ENCODE measurements at regions not wholly inside any gene's neighbourhood (a gene's known extent, or its start where the extent isn't known, plus 50 kb on each side); places are given as distances from the start of the nearest gene placed in this dataset.

DNA sequence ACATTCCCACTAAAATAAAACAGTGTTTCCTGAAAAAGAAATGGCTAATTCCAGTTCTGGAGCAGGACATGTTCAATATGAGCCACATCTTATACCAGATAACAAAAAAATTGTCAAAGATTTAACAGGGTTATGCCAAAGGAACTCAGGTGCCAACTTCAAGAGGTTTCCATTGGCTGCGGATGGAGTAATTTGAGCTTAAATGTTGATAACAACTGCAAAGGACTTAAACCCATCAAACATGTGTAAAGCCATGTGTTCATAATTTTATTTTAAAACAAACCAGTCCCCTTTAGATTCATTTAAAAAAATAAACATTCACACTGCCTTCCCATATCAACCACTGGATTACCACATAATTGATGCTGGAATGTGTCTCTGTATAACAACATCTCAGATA, 156.4 kb upstream of the PCDH18 start:
- no peaks in the 10 kb centered on the region for H3K36me3 ChIP-seq
- no peaks in the 10 kb centered on the region for H3K4me1 ChIP-seq
- no peak for TF ChIP-seq POLR2A (IDR thresholded peaks at IDR 0.05)
- no peak for TF ChIP-seq EP300 (IDR thresholded peaks at IDR 0.05)
- TF ChIP-seq, protein P1, sequence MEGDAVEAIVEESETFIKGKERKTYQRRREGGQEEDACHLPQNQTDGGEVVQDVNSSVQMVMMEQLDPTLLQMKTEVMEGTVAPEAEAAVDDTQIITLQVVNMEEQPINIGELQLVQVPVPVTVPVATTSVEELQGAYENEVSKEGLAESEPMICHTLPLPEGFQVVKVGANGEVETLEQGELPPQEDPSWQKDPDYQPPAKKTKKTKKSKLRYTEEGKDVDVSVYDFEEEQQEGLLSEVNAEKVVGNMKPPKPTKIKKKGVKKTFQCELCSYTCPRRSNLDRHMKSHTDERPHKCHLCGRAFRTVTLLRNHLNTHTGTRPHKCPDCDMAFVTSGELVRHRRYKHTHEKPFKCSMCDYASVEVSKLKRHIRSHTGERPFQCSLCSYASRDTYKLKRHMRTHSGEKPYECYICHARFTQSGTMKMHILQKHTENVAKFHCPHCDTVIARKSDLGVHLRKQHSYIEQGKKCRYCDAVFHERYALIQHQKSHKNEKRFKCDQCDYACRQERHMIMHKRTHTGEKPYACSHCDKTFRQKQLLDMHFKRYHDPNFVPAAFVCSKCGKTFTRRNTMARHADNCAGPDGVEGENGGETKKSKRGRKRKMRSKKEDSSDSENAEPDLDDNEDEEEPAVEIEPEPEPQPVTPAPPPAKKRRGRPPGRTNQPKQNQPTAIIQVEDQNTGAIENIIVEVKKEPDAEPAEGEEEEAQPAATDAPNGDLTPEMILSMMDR (IDR thresholded peaks at IDR 0.05), result no peak
- no peak for TF ChIP-seq POLR2AphosphoS5 (IDR thresholded peaks at IDR 0.05)

DNA sequence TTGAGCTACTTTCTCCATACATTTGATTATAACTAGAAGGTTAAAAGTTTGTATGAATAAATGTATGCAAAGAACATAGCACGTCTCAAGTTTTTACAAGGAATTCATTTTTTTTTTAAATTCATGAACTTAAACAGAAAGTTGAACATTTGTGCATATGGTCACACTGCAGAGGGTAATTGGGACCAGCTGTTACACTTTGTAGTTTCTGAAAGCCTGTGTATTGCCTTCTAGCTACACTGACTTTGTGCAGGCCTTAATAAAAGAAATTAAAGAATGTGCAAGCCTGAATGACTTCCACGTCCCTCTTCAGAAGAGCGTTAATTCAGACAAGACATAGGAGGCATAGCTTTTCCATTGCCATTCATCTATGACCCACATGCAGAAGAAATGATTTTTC, 153.1 kb upstream of the PCDH18 start:
- H3K36me3 ChIP-seq, result no peaks in the 10 kb centered on the region
- no peaks in the 10 kb centered on the region for H3K9me3 ChIP-seq
- H3K4me3 ChIP-seq, result no peak overlapping the region
- no peaks in the 10 kb centered on the region for H3K27me3 ChIP-seq
- peak in 1 of 2 donors; percentile 66 for DNase-seq
- H3K4me1 ChIP-seq, result no peaks in the 10 kb centered on the region
- intact Hi-C loops (cut with DNase I; ENCODE audit: low total_unique reads), result no loop called here
- 65 to 79% (median 77%) methylated on average over 3 of the region's 3 CpGs for WGBS, 5 donors
- no peak overlapping the region for H3K27ac ChIP-seq
- no peak for TF ChIP-seq POLR2AphosphoS5 (IDR thresholded peaks at IDR 0.05)
- TF ChIP-seq, protein P1 (IDR thresholded peaks at IDR 0.05), result no peak
- no peak for TF ChIP-seq EP300 (IDR thresholded peaks at IDR 0.05)
- TF ChIP-seq POLR2A (IDR thresholded peaks at IDR 0.05), result no peak

More for the DNA sequence above, 156.4 kb upstream of the PCDH18 start:
- no peak for DNase-seq
- 87 to 100% (median 90%) methylated on average over 1 of the region's 1 CpG for WGBS, 5 donors
- Histone ChIP-seq H3K9me3 (no peaks in the 10 kb centered on the region), H3K27me3 (no peaks in the 10 kb centered on the region), H3K27ac (no peak overlapping the region), H3K4me3 (no peak overlapping the region)
- intact Hi-C loops (cut with DNase I; ENCODE audit: low total_unique reads), result no loop called here

- H3K36me3 ChIP-seq, result no peaks in the 10 kb centered on the region
- TF ChIP-seq POLR2AphosphoS5 (IDR thresholded peaks at IDR 0.05), result no peak
- TF ChIP-seq EP300 (IDR thresholded peaks at IDR 0.05), result no peak
- no peak for TF ChIP-seq POLR2A (IDR thresholded peaks at IDR 0.05)
- TF ChIP-seq, protein P1 (IDR thresholded peaks at IDR 0.05), result no peak
- 61 to 73% (median 65%) methylated on average over 1 of the region's 1 CpG for WGBS, 5 donors
- intact Hi-C loops (cut with DNase I; ENCODE audit: low total_unique reads), result no loop called here
- no peak for DNase-seq
- H3K9me3 ChIP-seq, result no peaks in the 10 kb centered on the region
- H3K27ac ChIP-seq, result no peak overlapping the region
- no peaks in the 10 kb centered on the region for H3K27me3 ChIP-seq
- no peaks in the 10 kb centered on the region for H3K4me1 ChIP-seq
- no peak overlapping the region for H3K4me3 ChIP-seq
Observed at GRCh38 chr4:137681081-137681480, 148.8 kb upstream of the PCDH18 start.

- Histone ChIP-seq H3K27me3 (no peaks in the 10 kb centered on the region), H3K36me3 (no peaks in the 10 kb centered on the region), H3K4me3 (no peak overlapping the region), H3K4me1 (no peaks in the 10 kb centered on the region), H3K9me3 (peaks cover 0 to 3% (median 0%) of the 10 kb centered on the region in 4 donors), H3K27ac (no peak overlapping the region)
- intact Hi-C loops (cut with DNase I; ENCODE audit: low total_unique reads), result no loop called here
- TF ChIP-seq POLR2AphosphoS5 (IDR thresholded peaks at IDR 0.05) (no peak), POLR2A (IDR thresholded peaks at IDR 0.05) (no peak), EP300 (IDR thresholded peaks at IDR 0.05) (no peak)
- TF ChIP-seq, protein P1 (IDR thresholded peaks at IDR 0.05), result no peak
- WGBS, 5 donors, result 30 to 55% (median 44%) methylated on average over 1 of the region's 1 CpG
- no peak for DNase-seq
Observed at GRCh38 chr4:137678796-137679195, 146.5 kb upstream of the PCDH18 start.

Measured in stomach (tissue), 8 donors.